ENCODE measurements at regions not wholly inside any gene's neighbourhood (a gene's known extent, or its start where the extent isn't known, plus 50 kb on each side); places are given as distances from the start of the nearest gene placed in this dataset.

DNA sequence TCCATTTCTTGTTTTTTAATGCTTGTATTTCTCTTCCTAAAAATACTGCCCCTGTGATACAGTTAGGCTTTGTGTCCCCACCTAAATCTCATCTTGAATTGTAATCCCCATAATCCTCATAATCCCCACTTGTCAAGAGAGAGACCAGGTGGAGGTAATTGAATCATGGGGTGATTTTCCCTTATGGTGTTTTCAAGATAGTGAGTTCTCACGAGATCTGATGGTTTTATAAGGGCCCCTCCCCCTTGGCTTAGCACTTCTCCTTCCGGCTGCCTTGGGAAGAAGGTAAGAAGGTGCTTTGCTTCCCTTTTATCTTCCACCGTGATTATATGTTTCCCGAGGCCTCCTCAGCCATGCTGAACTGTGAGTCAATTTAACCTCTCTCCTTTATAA is 227.4 kb downstream of the MAN2A1 start:
- no peak for DNase-seq

DNA sequence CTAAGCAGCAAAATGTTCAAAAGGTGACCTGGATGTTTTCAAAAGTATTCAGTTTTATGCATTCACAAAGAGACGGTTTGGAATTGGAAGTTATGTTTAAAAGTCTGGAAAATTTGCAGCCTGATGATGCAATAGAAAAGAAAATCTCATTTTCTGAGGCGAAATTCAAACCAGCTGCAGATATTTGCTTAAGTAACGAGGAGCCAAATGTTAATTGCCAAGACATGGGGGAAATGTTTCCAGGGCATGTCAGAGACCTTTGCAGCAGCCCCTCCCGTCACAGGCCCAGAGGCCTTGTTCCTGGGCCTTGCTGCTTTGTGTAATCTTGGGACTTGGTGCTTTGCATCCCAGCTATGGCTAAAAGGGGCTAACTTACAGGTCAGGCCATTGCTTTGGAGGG is 228.2 kb downstream of the MAN2A1 start:
- DNase-seq = no peak

- DNase-seq = no peak
These were observed 231.0 kb downstream of the MAN2A1 start for GRCh38 chr5:109920736-109921135.

DNA sequence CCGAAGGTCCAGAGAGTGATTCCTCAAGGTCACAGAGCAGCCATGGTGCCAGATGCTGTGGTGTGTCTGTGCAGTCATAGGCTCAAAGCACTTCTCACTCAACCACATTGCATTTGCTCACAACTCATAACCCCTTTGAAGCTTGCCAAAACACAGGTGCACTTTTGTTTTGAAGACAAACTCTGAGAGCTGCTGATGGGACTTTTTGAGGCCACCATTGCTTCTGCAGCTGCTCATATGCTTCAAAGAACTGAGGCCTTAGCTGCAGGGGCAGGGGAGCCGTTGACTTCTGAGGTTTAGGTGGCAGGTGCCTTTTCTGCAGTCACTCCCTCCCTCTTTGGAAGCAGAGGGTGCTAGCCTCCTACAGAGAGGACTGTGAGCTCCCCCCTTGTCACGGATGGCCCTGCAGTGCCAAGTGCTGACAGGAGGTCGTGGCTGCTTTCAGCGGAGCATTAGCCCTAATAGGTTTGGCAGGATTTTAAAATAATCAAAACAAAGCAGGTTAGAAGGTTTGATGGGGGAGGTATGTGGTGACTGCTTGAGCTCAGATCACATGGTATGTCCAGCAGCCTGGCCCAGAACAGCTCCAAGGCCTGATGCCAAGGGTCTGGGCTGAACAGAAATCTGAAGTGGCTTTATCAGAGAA is 232.1 kb downstream of the MAN2A1 start:
- DNase-seq = no peak

- no peak for DNase-seq
These were observed 232.8 kb downstream of the MAN2A1 start for GRCh38 chr5:109922381-109922995.

GRCh38 chr5:109923205-109923604 is 233.5 kb downstream of the MAN2A1 start:
- DNase-seq = no peak

GRCh38 chr5:109924237-109925107 is 234.7 kb downstream of the MAN2A1 start:
- no peak for DNase-seq

DNA sequence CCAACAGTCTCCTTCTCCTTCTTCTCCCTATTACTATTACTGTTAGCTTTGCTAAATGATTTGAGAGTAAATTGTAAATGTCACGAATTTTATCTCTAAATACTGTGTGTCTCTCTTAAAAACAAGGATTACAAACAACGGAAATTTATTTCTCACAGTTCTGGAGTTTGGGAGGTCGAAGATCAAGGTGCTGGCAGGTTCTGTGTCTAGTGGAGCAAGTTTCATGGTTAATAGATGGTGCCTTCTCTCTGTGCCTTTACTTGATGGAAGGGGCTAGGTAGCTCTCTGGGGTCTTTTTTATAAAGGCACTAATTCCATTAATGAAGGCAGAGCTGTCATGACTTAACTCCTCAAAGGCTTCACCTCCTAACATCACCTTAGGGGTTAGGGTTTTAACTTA is 237.9 kb downstream of the MAN2A1 start:
- DNase-seq = no peak

DNA sequence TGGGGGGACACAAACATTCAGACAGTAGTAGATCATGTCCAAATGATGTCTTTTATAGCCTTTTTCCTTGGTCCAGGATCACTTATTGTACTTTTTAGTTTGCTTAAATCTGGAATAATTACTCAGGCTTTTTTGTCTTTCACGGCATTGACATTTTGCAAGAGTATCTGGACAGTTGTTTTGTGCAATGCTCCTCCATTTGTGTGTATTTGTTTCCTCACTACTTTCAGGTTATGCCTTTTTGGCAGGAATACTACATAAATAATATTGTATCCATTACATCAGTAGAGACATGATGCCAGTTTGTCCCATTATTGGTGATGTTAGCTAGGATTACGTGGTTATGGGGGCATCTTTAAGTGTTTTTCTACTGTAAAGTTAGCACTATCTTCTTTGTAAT is 238.3 kb downstream of the MAN2A1 start:
- no peak for DNase-seq

DNA sequence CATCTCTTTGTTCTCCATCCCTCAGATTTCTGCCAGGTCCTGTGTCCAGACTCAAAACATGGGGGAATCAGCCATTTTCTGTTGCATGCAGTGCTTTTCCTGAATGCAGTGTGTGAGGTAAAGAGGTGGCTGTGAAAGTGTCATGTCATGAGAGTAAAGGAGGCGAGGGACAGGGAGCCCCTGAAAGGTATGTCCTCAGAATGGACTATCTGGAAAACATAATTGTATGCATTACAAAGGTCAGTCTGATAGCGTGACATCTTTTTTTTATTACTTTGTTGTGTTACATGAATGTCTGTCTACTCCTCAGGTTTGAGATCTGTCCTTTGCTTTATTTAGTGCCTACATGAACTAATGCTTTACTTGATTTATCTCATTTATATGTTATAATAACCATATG is 239.1 kb downstream of the MAN2A1 start:
- DNase-seq = no peak

GRCh38 chr5:109929376-109929775 is 239.6 kb downstream of the MAN2A1 start:
- DNase-seq = no peak

GRCh38 chr5:109929911-109930310 is 240.2 kb downstream of the MAN2A1 start:
- no peak for DNase-seq

DNA sequence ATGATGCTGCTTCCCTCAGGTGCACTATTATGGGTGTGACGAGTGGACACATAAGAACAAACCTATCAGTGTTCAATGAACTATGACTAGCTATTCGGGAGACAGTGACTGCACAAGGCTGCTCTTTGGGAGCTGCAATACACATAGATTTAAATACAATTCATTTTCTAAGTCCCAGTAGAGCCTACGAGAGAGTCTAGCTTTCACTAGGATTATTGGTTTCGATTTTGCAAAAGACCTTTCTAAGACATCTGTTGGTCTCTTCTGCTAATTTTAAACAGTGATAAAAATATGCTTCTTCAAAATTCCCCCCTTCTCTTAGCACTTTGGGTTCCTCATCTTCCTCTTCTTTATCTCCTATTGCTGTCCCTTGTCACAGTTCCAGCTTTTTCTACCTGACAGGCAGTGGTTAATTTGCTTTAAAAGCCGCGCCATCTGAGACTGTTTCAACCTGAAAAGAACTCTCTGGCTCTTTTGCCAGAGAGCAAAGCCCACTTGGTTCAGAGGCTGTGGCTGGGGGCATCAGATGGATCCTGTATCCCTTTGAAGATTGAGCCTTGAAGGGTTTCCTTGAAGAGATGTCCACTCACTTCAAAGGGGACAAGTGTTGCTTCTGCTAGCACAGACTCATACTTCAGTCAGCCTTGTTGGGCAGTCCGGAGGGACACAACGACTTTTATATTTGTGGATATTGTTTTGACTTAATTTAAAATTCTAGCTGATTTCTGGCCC is 241.5 kb downstream of the MAN2A1 start:
- no peak for DNase-seq

DNA sequence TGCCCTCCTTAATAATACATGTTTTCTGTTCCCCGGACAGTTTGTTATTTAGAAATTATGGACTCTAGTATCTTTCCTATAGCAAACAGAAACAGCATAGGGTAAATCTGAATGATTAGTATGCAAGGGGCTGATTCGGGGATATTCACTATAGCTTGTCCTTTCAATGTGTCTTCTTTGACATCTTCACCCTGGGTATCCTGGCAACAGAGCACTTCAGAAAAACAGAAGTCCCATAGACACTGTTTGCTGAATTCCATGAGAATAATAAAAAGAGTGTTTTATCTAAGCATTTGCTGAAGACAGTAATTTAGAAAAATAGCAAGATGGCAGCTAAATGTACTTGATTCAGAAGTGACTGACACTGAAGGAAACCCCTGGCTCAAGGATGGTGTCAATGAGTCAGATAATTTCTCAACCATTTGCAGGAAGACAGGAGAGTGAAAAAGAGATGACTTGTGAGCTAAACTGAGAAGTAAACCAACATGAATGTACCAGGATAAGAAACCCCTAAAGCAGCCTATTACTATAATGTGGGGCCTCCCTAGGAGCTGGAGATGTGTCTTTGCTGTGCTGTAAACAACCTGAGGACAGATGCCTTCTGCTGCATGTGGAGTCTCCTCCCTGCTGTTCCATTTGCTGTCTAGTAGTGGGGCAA is 246.2 kb downstream of the MAN2A1 start:
- DNase-seq = no peak

DNA sequence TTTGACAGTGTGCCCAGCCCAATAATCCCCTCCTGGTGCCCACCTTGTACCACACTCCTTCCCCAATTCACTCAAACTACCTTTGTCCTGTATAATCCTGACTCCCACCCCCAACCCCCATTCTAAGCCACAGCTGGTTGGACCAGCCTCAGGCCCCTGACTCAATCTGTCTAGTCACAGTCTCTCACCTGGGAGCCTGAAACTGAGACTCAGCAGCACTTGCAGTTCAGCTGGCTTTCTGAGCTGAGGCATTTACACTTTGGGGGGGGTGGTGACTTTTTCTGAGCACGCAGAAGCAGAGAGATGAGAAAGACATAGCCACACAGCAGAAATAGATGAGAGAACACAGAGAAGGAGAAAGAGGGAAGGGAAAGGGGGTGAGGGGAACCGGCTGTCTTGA is 247.3 kb downstream of the MAN2A1 start:
- no peak for DNase-seq

- no peak for DNase-seq
These were observed 248.2 kb downstream of the MAN2A1 start for GRCh38 chr5:109937951-109938350.

GRCh38 chr5:109938453-109938852 is 248.7 kb downstream of the MAN2A1 start:
- DNase-seq = no peak

GRCh38 chr5:109939116-109939682 is 249.5 kb downstream of the MAN2A1 start:
- no peak for DNase-seq

DNA sequence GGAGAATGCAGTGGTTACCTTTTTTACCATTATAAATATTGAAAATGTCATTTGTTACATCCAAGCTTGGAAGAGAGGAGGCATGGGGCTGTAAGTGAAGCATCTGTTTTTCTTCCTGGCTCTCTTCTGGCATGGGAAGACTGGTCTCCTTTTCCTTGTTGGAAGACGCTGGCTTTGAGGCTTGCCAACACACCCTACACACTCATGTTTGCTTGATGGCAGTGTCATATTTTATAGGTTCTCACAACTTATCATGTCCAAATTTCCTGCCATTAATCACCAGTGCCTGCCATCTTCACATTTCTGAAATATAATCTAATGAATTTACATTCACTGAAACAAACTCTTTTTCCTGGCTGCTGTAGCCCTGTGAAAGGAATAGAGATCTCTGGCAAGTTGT is 252.9 kb downstream of the MAN2A1 start:
- DNase-seq = no peak

DNA sequence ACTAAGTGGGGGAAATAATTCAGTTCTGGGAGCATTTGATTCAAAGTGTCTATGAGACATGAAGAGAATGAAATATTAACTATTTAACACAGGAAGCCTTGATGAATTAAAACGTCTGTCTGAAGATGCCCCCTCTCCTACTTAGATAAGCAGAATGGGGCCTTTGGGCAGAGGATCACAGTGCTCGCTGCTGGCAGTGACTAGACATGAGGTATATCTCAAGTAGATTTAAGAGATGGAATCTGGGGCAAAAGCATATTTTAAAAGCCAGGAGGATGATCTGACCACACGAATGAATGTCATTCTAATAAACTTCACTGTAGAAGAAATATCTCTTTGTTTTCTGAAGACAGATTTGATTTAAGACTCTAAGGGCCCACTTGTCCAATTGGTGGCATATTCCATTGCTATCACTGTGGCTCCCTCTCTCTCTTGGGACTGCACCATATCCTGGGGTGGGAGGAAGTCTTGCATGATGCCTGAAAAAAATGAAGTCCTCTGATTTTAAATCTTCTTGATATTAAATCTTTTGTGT is 254.0 kb downstream of the MAN2A1 start:
- no peak for DNase-seq

DNA sequence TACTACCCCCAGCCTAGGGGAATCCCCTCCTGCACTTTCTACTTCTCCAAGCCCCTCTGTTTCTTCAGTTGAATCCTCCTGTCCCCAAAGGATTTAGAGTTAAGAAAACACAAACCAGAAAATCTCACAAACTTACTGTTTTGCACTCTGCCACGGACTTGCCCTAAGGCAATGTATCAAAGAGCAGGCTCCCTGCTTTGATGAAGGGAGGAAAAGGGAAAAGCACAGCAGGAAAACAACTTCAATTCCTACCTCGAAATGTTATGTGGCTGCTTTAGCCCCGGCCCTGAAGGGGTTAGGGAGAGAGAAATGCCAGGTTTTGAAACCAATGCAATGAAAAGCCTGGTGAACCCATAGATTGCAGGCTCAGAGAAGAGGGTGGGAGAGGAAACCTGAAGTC is 254.7 kb downstream of the MAN2A1 start:
- DNase-seq = no peak

DNA sequence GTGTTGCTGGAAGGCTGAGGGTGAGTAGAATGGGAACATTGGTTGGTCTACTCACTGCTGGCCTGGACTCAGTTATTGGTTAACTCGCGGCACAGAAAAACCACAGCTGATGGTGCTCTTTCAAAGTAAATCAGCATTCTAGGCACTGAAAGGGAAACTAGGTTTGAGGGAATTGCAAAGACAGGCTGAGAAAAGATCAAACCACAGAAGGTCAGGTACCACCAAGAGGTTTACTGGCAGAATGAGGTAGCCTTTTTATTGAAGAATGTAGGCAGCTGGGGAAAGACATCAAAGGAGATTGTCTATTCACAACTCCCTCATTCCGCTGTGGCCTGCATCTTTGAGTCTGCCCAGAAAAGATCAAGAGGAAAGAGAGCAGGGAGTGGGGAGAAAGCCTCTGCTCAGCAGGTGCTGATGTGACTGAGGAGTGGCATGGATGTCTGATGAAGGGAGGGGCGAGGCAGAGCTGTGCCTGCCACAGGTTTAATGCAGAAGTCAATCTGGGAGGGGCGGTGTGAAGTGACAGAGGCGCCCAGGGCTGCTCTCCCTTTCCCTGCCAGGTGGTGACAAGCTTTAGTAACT is 255.5 kb downstream of the MAN2A1 start:
- peak; percentile 3 for DNase-seq
